GM12864 (cell line): ENCODE measurements at regions not wholly inside any gene's neighbourhood (a gene's known extent, or its start where the extent isn't known, plus 50 kb on each side); places are given as distances from the start of the nearest gene placed in this dataset.

Experiments
- DNase-seq: peaks from one replicate; pipeline ENCODE4 v3.0.0-alpha.2; 2011; ENCODE audit warnings: low read depth
- H3K4me3 ChIP-seq: 2 replicates; pipeline ENCODE4 v1.5.1; 2011; ENCODE audit warnings: mild to moderate bottlenecking, low read depth, low read length, control low read depth
- CTCF ChIP-seq: IDR thresholded peaks from 2 replicates; pipeline ENCODE4 v1.5.1; 2011; ENCODE audit warnings: low read depth, mild to moderate bottlenecking, moderate library complexity, low read length, control low read depth, inconsistent platforms; ENCODE audit errors: missing control alignments

GRCh38 chr4:175033162-175033561 is 115.0 kb downstream of the ADAM29 start:
- H3K4me3 ChIP-seq, result no peak overlapping the region
- no peak for DNase-seq
- TF ChIP-seq CTCF, result no peak

GRCh38 chr4:175034007-175034406 is 115.8 kb downstream of the ADAM29 start:
- no peak overlapping the region for H3K4me3 ChIP-seq
- no peak for TF ChIP-seq CTCF
- DNase-seq, result no peak

- DNase-seq, result no peak
- no peak for TF ChIP-seq CTCF
- H3K4me3 ChIP-seq, result no peak overlapping the region
Measured at GRCh38 chr4:175034986-175035705, 117.0 kb downstream of the ADAM29 start.

GRCh38 chr4:175035905-175036304 is 117.7 kb downstream of the ADAM29 start:
- H3K4me3 ChIP-seq, result no peak overlapping the region
- TF ChIP-seq CTCF, result no peak
- DNase-seq, result no peak

GRCh38 chr4:175048111-175048784 is 130.1 kb downstream of the ADAM29 start:
- TF ChIP-seq CTCF, result no peak
- no peak for DNase-seq
- no peak overlapping the region for H3K4me3 ChIP-seq

GRCh38 chr4:175048906-175049305 is 130.7 kb downstream of the ADAM29 start:
- no peak for DNase-seq
- no peak overlapping the region for H3K4me3 ChIP-seq

More at GRCh38 chr4:175048906-175049305, 130.7 kb downstream of the ADAM29 start:
- no peak for TF ChIP-seq CTCF
